H1 (cell line): ENCODE measurements at regions not wholly inside any gene's neighbourhood (a gene's known extent, or its start where the extent isn't known, plus 50 kb on each side); places are given as distances from the start of the nearest gene placed in this dataset.

Source experiments
- CTCF ChIA-PET: fragments of 300-600 bp; sonication (Branson Sonifier 250); formaldehyde crosslinking; loops from one replicate; lab custom pipeline; 2021; ENCODE audit not compliant: partially characterized antibody; lab: Charles Lee
- POLR2A ChIA-PET: fragments of 300-600 bp; sonication (Branson Sonifier 250); formaldehyde crosslinking; loops from one replicate; lab custom pipeline; 2021; ENCODE audit warnings: inconsistent platforms; ENCODE audit not compliant: partially characterized antibody; lab: Charles Lee
- DNase-seq, 2 experiments: peaks; one replicate each; pipeline versions ENCODE4 v3.0.0 to v3.0.0-alpha.2; 2010 to 2022; ENCODE audit warnings: low spot score in 2 of 2, low read depth in 1 of 2, mixed read lengths in 1 of 2
- FAIRE-seq: peaks from 2 replicates; lab custom pipeline; 2011; peaks lifted over from hg19 to GRCh38; lab: Jason Lieb, UNC
- H2AFZ ChIP-seq: 2 replicates; pipeline ENCODE4 v1.8.1; 2012; ENCODE audit warnings: low read length, inconsistent platforms
- H2AK5ac ChIP-seq: 2 replicates; pipeline ENCODE4 v1.6.1; 2013; ENCODE audit warnings: low read depth, low read length
- H2BK120ac ChIP-seq: replicated peaks from 2 replicates; pipeline ENCODE3; 2013; ENCODE audit warnings: low read depth, low read length, inconsistent platforms
- H2BK12ac ChIP-seq: 2 replicates; pipeline ENCODE4 v1.6.1; 2013; ENCODE audit warnings: low read depth, low read length
- H2BK15ac ChIP-seq: 2 replicates; pipeline ENCODE4 v1.6.1; 2013; ENCODE audit warnings: low read length
- H2BK20ac ChIP-seq: 2 replicates; pipeline ENCODE4 v1.6.1; 2013; ENCODE audit warnings: low read length
- H2BK5ac ChIP-seq: 2 replicates; pipeline ENCODE4 v1.6.1; 2013; ENCODE audit warnings: low read depth, low read length
- H3K14ac ChIP-seq: 2 replicates; pipeline ENCODE4 v1.6.1; 2013; ENCODE audit warnings: inconsistent platforms; ENCODE audit not compliant: insufficient read length
- H3K18ac ChIP-seq: 2 replicates; pipeline ENCODE4 v1.6.1; 2013; ENCODE audit warnings: low read length; ENCODE audit errors: extremely low read depth
- H3K23ac ChIP-seq: 2 replicates; pipeline ENCODE4 v1.6.1; 2013; ENCODE audit warnings: inconsistent platforms; ENCODE audit not compliant: insufficient read length
- H3K23me2 ChIP-seq: 2 replicates; pipeline ENCODE4 v1.6.1; 2013; ENCODE audit warnings: low read depth, low read length
- H3K27ac ChIP-seq: 2 replicates; pipeline ENCODE4 v1.6.1; 2011; ENCODE audit warnings: low read depth, low read length, inconsistent platforms
- H3K27me3 ChIP-seq, 4 experiments: replicated peaks in 1 of 4; 1 replicate in 1 of 4; 2 replicates in 3 of 4; pipeline versions ENCODE4 v1.6.1 to v1.8.1; 2011 to 2013; ENCODE audit warnings: low read length in 3 of 4, mild to moderate bottlenecking in 3 of 4, inconsistent platforms in 2 of 4, mixed read lengths in 2 of 4, moderate library complexity in 1 of 4; ENCODE audit not compliant: control insufficient read depth in 3 of 4, insufficient read depth in 3 of 4; ENCODE audit errors: extremely low read depth in 1 of 4
- H3K36me3 ChIP-seq, 4 experiments: 2 replicates each; pipeline versions ENCODE4 v1.6.1 to v1.8.1; 2011 to 2013; ENCODE audit warnings: mild to moderate bottlenecking in 4 of 4, low read length in 3 of 4, moderate library complexity in 2 of 4, control low read depth in 1 of 4, inconsistent platforms in 1 of 4; ENCODE audit not compliant: insufficient read depth in 4 of 4, control insufficient read depth in 2 of 4
- H3K4ac ChIP-seq: replicated peaks from 2 replicates; pipeline ENCODE3; 2013; ENCODE audit warnings: low read length, low read depth, mixed read lengths, inconsistent platforms; ENCODE audit not compliant: insufficient read length
- H3K4me1 ChIP-seq, 4 experiments: replicated peaks in 1 of 4; 1 replicate in 1 of 4; 2 replicates in 3 of 4; pipeline versions ENCODE4 v1.6.1 to v1.8.1; 2011 to 2013; ENCODE audit warnings: low read length in 3 of 4, inconsistent platforms in 2 of 4, mixed read lengths in 1 of 4; ENCODE audit not compliant: insufficient read depth in 4 of 4, control insufficient read depth in 3 of 4
- H3K4me2 ChIP-seq, 2 experiments: 2 replicates each; pipeline versions ENCODE4 v1.6.1 to v1.8.1; 2011 to 2013; ENCODE audit warnings: low read depth in 2 of 2, low read length in 2 of 2, control low read depth in 1 of 2, inconsistent platforms in 1 of 2, mild to moderate bottlenecking in 1 of 2; ENCODE audit not compliant: insufficient read depth in 1 of 2
- H3K4me3 ChIP-seq, 4 experiments: fragments of 200-600, 300-600 bp in 1 of 4; sonication (generic), shearing (Covaris generic), sonication (Bioruptor Twin) in 1 of 4; 2 replicates each; pipeline versions ENCODE4 v1.5.1 to v1.8.1; 2011 to 2016; ENCODE audit warnings: low read length in 4 of 4, low read depth in 3 of 4, control low read depth in 2 of 4, inconsistent platforms in 2 of 4, mild to moderate bottlenecking in 2 of 4, mixed read lengths in 1 of 4, moderate library complexity in 1 of 4; ENCODE audit not compliant: insufficient read depth in 2 of 4; ENCODE audit errors: extremely low read depth in 1 of 4
- H3K56ac ChIP-seq: replicated peaks from 2 replicates; pipeline ENCODE3; 2013; ENCODE audit warnings: low read depth, mild to moderate bottlenecking, mixed read lengths, low read length, inconsistent platforms; ENCODE audit not compliant: insufficient read length
- H3K79me1 ChIP-seq: 2 replicates; pipeline ENCODE4 v1.6.1; 2013; ENCODE audit warnings: low read depth, low read length, control low read depth
- H3K79me2 ChIP-seq, 2 experiments: 2 replicates each; pipeline versions ENCODE4 v1.6.1 to v1.8.1; 2012 to 2013; ENCODE audit warnings: low read length in 2 of 2, mild to moderate bottlenecking in 2 of 2, inconsistent platforms in 1 of 2; ENCODE audit not compliant: insufficient read depth in 2 of 2, control insufficient read depth in 1 of 2
- H3K9ac ChIP-seq, 4 experiments: replicated peaks in 1 of 4; 1 replicate in 1 of 4; 2 replicates in 3 of 4; pipeline versions ENCODE4 v1.6.1 to v1.8.1; 2011 to 2013; ENCODE audit warnings: low read depth in 3 of 4, low read length in 3 of 4, control low read depth in 2 of 4, mild to moderate bottlenecking in 2 of 4, moderate library complexity in 2 of 4, inconsistent platforms in 1 of 4; ENCODE audit errors: extremely low read depth in 1 of 4
- H3K9me3 ChIP-seq, 2 experiments: 2 replicates each; pipeline versions ENCODE4 v1.6.1 to v1.8.1; 2012 to 2013; ENCODE audit warnings: mild to moderate bottlenecking in 2 of 2, moderate library complexity in 2 of 2, control low read depth in 1 of 2, inconsistent platforms in 1 of 2, low read depth in 1 of 2, low read length in 1 of 2, mixed read lengths in 1 of 2; ENCODE audit not compliant: insufficient read depth in 2 of 2
- H4K20me1 ChIP-seq, 2 experiments: replicated peaks in 1 of 2; 2 replicates each; pipeline versions ENCODE3 to v1.8.1; 2011 to 2013; ENCODE audit warnings: inconsistent platforms in 2 of 2, low read length in 2 of 2, mild to moderate bottlenecking in 1 of 2; ENCODE audit not compliant: insufficient read depth in 2 of 2, control insufficient read depth in 1 of 2
- H4K5ac ChIP-seq: 2 replicates; pipeline ENCODE4 v1.6.1; 2013; ENCODE audit warnings: low read length, low read depth, mixed read lengths, inconsistent platforms; ENCODE audit not compliant: insufficient read length
- H4K8ac ChIP-seq: 2 replicates; pipeline ENCODE4 v1.8.0; 2013; ENCODE audit warnings: mild to moderate bottlenecking, moderate library complexity, low read length, inconsistent platforms; ENCODE audit not compliant: insufficient read depth; ENCODE audit errors: extremely low read depth
- H4K91ac ChIP-seq: replicated peaks from 2 replicates; pipeline ENCODE3; 2013; ENCODE audit warnings: low read length, mixed read lengths, inconsistent platforms; ENCODE audit not compliant: insufficient read length
- WGBS, 2 experiments: shearing (Covaris generic) in 1 of 2; methylation state at CpG; one replicate each; pipeline versions ENCODE4 v1.1.6 to v1.1.7; 2013 to 2015; ENCODE audit warnings: low lambda C conversion rate in 2 of 2, mixed read lengths in 2 of 2, inconsistent platforms in 1 of 2, low coverage in 1 of 2, missing lambda C conversion rate in 1 of 2; ENCODE audit not compliant: insufficient replicate concordance in 2 of 2, insufficient coverage in 1 of 2, insufficient read length in 1 of 2; ENCODE audit errors: extremely low coverage in 1 of 2, missing lambda C conversion rate in 1 of 2; 5-methylcytosine and 5-hydroxymethylcytosine counted together
- TF ChIP-seq, protein P1 (sequence below): IDR thresholded peaks from 2 replicates; pipeline ENCODE4 v1.6.1; 2012; ENCODE audit warnings: low read length, inconsistent platforms

DNA sequence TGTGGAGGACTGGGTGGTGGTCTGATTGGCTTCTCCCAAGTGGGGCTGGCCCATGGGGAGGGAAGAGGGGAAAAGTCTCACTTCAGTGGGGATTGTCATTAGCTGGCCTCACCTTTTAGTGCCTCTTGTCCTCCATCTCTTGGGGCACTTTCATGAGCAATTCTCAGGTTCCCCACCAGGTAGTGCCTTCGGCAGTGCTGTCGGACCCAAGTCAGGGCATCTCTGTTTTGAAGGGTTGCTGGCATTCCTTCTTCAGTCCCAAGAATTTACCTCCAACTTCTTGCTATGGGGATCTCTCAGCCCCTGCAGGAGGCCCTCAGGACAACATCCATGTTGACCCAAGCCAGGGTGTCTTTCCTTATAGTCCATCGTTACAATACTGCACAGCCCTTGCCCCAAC lies 54.7 kb upstream of the F3 start:
- H2AFZ ChIP-seq = no peak overlapping the region
- H3K56ac ChIP-seq = no peak overlapping the region
- H3K4me2 ChIP-seq = no peak overlapping the region
- peak; percentile 5 to 47 for DNase-seq
- no peak overlapping the region for H2BK15ac ChIP-seq
- no peak for FAIRE-seq
- H3K79me2 ChIP-seq = no peaks in the 10 kb centered on the region
- no peaks in the 10 kb centered on the region; a peak in 1 of 7 replicates for H3K4me1 ChIP-seq
- H3K27me3 ChIP-seq = no peaks in the 10 kb centered on the region; a peak in 1 of 7 replicates
- H4K91ac ChIP-seq = no peak overlapping the region
- POLR2A ChIA-PET = no interaction called here
- CTCF ChIA-PET = interaction anchor here (1.0 to 15.5 kb wide), 13 partner anchors 8 to 208 kb away, joined by 3 to 148 read pairs (median 4); no protein-coding TSS in a partner anchor
- no peaks in the 10 kb centered on the region for H3K23me2 ChIP-seq
- H2BK20ac ChIP-seq = no peak overlapping the region
- no peak overlapping the region for H2BK12ac ChIP-seq
- no peak overlapping the region for H3K18ac ChIP-seq
- no peak overlapping the region for H3K14ac ChIP-seq
- H3K4me3 ChIP-seq = no peak overlapping the region
- no peak overlapping the region for H3K27ac ChIP-seq
- no peak overlapping the region for H3K4ac ChIP-seq
- no peaks in the 10 kb centered on the region for H3K9me3 ChIP-seq
- no peaks in the 10 kb centered on the region for H4K20me1 ChIP-seq
- H4K5ac ChIP-seq = no peak overlapping the region
- 91% methylated on average over 3 of the region's 3 CpGs; no CpG with 5 or more reads in 1 of the 2 experiments for WGBS, 2 experiments
- H2BK5ac ChIP-seq = no peak overlapping the region
- no peaks in the 10 kb centered on the region for H3K79me1 ChIP-seq
- no peak overlapping the region for H2AK5ac ChIP-seq
- no peak overlapping the region for H4K8ac ChIP-seq
- H2BK120ac ChIP-seq = no peak overlapping the region
- no peaks in the 10 kb centered on the region for H3K36me3 ChIP-seq
- H3K9ac ChIP-seq = no peak overlapping the region
- no peak overlapping the region for H3K23ac ChIP-seq
- TF ChIP-seq, protein P1, sequence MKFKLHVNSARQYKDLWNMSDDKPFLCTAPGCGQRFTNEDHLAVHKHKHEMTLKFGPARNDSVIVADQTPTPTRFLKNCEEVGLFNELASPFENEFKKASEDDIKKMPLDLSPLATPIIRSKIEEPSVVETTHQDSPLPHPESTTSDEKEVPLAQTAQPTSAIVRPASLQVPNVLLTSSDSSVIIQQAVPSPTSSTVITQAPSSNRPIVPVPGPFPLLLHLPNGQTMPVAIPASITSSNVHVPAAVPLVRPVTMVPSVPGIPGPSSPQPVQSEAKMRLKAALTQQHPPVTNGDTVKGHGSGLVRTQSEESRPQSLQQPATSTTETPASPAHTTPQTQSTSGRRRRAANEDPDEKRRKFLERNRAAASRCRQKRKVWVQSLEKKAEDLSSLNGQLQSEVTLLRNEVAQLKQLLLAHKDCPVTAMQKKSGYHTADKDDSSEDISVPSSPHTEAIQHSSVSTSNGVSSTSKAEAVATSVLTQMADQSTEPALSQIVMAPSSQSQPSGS = no peak
